ENCODE measurements at regions not wholly inside any gene's neighbourhood (a gene's known extent, or its start where the extent isn't known, plus 50 kb on each side); places are given as distances from the start of the nearest gene placed in this dataset.

GRCh38 chr15:92806763-92807162, 93.4 kb upstream of the CHD2 start:
- no peak for DNase-seq
- Mint-ChIP-seq H3K4me3 (no peak overlapping the region), H3K27ac (no peak overlapping the region), H3K36me3 (ENCODE audit: low read depth) (no peaks in the 10 kb centered on the region), H3K9me3 (no peaks in the 10 kb centered on the region), H3K4me1 (peaks cover 39% of the 10 kb centered on the region), H3K27me3 (no peaks in the 10 kb centered on the region)
- no peak for TF ChIP-seq CTCF (IDR thresholded peaks at IDR 0.05)
- CTCF ChIA-PET = no interaction called here
- ATAC-seq (ENCODE audit: low read depth) = no peak
- POLR2A ChIA-PET = interaction anchor here (0.6 to 1.2 kb wide), 3 partner anchors 11 to 125 kb away, joined by 3 to 4 read pairs (median 3); no protein-coding TSS in a partner anchor
- intact Hi-C loops (cut with micrococcal nuclease) = no loop called here

DNA sequence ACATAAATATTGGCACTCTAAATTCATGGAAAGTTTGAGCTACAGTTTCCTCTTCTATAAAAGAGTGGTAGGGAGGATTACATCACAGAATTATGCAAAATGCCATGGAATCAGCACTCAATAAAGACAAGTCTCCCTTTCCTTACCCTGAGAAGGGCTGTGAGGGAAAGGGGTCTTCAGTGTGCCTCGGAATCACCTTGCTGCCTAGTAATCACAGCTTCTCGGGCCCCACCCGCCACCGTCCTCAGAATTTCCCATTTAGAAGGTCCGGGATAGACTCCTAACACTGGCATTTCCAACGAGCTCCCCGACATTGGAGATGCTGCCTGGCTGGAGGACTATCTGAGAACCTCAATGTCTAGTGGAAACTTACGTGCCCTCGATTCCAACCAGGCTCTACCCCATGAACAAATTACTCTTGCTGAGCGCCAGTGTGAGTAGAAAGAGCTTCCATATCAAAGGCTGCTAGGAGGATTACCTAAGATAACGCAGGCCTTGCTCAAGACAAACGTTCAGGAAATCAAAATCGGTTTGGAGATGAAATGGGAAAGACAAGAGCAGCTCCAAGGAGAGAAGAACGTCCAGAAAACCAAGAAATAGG, 92.1 kb upstream of the CHD2 start:
- peak overlapping the region; percentile 91 for H3K4me3 Mint-ChIP-seq
- no peaks in the 10 kb centered on the region for H3K27me3 Mint-ChIP-seq
- DNase-seq = no peak
- no peak for ATAC-seq (ENCODE audit: low read depth)
- peaks cover 43% of the 10 kb centered on the region for H3K4me1 Mint-ChIP-seq
- peak overlapping the region; percentile 98 for H3K27ac Mint-ChIP-seq
- no peaks in the 10 kb centered on the region for H3K36me3 Mint-ChIP-seq (ENCODE audit: low read depth)
- ChIA-PET CTCF (interaction anchor here (1.0 to 4.7 kb wide), 10 partner anchors 9 to 116 kb away, joined by 3 to 63 read pairs (median 20); partner anchors contain the start of gene CHD2), POLR2A (interaction anchor here (0.5 to 7.3 kb wide), 20 partner anchors 9 to 1782 kb away, joined by 3 to 599 read pairs (median 17); partner anchors contain the start of gene CHD2)
- TF ChIP-seq CTCF (IDR thresholded peaks at IDR 0.05) = no peak
- intact Hi-C loops (cut with micrococcal nuclease) = no loop called here
- no peaks in the 10 kb centered on the region for H3K9me3 Mint-ChIP-seq

DNA sequence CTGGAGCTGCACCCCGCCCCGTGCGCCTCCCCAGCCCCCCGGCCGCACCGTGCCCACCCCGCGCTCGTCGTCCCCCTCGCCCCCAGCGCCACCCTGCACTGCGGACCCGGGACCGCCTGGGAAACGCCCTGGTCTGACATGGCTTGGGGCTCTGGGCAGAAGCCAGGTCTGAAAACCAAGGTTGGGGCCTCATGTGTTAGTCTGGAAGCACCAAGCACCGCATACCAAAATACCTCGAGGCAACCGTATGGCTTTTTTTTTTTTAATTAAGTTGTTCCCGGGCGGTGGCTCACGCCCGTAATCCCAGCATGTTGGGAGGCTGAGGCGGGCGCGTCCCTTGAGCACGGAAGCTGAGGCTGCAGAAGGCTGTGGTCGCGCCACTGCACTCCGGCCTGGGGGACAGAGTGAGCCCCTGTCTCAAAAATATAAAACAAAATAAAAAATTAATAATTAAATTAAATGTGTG, 91.5 kb upstream of the CHD2 start:
- DNase-seq = no peak
- CTCF ChIA-PET = interaction anchor here (1.0 to 4.7 kb wide), 13 partner anchors 9 to 115 kb away, joined by 3 to 63 read pairs (median 10); partner anchors contain the start of gene CHD2
- peaks cover 42% of the 10 kb centered on the region for H3K4me1 Mint-ChIP-seq

GRCh38 chr15:92809064-92809879, 90.9 kb upstream of the CHD2 start:
- Mint-ChIP-seq H3K9me3 (no peaks in the 10 kb centered on the region), H3K4me1 (peaks cover 37% of the 10 kb centered on the region), H3K27ac (peak overlapping the region; percentile 98), H3K36me3 (ENCODE audit: low read depth) (no peaks in the 10 kb centered on the region), H3K4me3 (peak overlapping the region; percentile 91), H3K27me3 (no peaks in the 10 kb centered on the region)
- TF ChIP-seq CTCF (IDR thresholded peaks at IDR 0.05) = peak; percentile 81
- intact Hi-C loops (cut with micrococcal nuclease) = loop anchor here (1.0 kb wide), 8 partner anchors 11 to 109 kb away; partner anchors contain the start of gene CHD2
- POLR2A ChIA-PET = interaction anchor here (0.7 to 7.3 kb wide), 27 partner anchors 8 to 155 kb away, joined by 3 to 599 read pairs (median 15); partner anchors contain the start of gene CHD2
- peak; percentile 83 for ATAC-seq (ENCODE audit: low read depth)
- CTCF ChIA-PET = interaction anchor here (0.6 to 4.7 kb wide), 16 partner anchors 8 to 114 kb away, joined by 3 to 63 read pairs (median 8); partner anchors contain the start of gene CHD2
- DNase-seq = peak; percentile 99

More for the DNA sequence above, 91.5 kb upstream of the CHD2 start:
- H3K4me3 Mint-ChIP-seq = peak overlapping the region; percentile 91
- intact Hi-C loops (cut with micrococcal nuclease) = loop anchor here (1.0 kb wide), 8 partner anchors 12 to 110 kb away; partner anchors contain the start of gene CHD2
- no peaks in the 10 kb centered on the region for H3K36me3 Mint-ChIP-seq (ENCODE audit: low read depth)
- no peak for TF ChIP-seq CTCF (IDR thresholded peaks at IDR 0.05)
- no peaks in the 10 kb centered on the region for H3K27me3 Mint-ChIP-seq
- H3K9me3 Mint-ChIP-seq = no peaks in the 10 kb centered on the region
- POLR2A ChIA-PET = interaction anchor here (0.5 to 7.3 kb wide), 26 partner anchors 9 to 1783 kb away, joined by 3 to 599 read pairs (median 16); partner anchors contain the start of gene CHD2
- peak; percentile 9 for ATAC-seq (ENCODE audit: low read depth)
- peak overlapping the region; percentile 98 for H3K27ac Mint-ChIP-seq
